Activated naive CD4-positive, alpha-beta T cell treated with anti-CD3 and anti-CD28 coated beads for 36 hours (primary cell): ENCODE measurements at regions not wholly inside any gene's neighbourhood (a gene's known extent, or its start where the extent isn't known, plus 50 kb on each side); places are given as distances from the start of the nearest gene placed in this dataset.
A peak's percentile ranks its signal among the peaks of the same experiment; 100 is the strongest.

ENCODE experiments used
- CTCF ChIA-PET: fragments of 350-600 bp; sonication (Branson Sonifier 250); formaldehyde crosslinking; loops from one replicate; lab custom pipeline; 2021; ENCODE audit warnings: antibody characterized with exemption; lab: Charles Lee
- DNase-seq: peaks from one replicate; pipeline ENCODE4 v3.0.0-alpha.2; 2020
- H3K27ac Mint-ChIP-seq: one replicate; pipeline ENCODE4 v1.8.0; 2021; ENCODE audit warnings: mild to moderate bottlenecking, mixed read lengths
- H3K27me3 Mint-ChIP-seq: one replicate; pipeline ENCODE4 v1.8.0; 2021; ENCODE audit warnings: low read depth, mixed read lengths
- H3K36me3 Mint-ChIP-seq: one replicate; pipeline ENCODE4 v1.8.0; 2021; ENCODE audit warnings: low read depth, mixed read lengths
- H3K4me1 Mint-ChIP-seq: one replicate; pipeline ENCODE4 v1.8.0; 2021; ENCODE audit warnings: low read depth, mixed read lengths
- H3K4me3 Mint-ChIP-seq: one replicate; pipeline ENCODE4 v1.8.0; 2021; ENCODE audit warnings: mild to moderate bottlenecking, moderate library complexity, mixed read lengths
- H3K9me3 Mint-ChIP-seq: one replicate; pipeline ENCODE4 v1.8.0; 2021; ENCODE audit warnings: mixed read lengths
- intact Hi-C: fragments of 100-400 bp; cut with micrococcal nuclease; formaldehyde crosslinking; loops from one replicate; pipeline ENCODE4 v1.15.1; 2023

DNA sequence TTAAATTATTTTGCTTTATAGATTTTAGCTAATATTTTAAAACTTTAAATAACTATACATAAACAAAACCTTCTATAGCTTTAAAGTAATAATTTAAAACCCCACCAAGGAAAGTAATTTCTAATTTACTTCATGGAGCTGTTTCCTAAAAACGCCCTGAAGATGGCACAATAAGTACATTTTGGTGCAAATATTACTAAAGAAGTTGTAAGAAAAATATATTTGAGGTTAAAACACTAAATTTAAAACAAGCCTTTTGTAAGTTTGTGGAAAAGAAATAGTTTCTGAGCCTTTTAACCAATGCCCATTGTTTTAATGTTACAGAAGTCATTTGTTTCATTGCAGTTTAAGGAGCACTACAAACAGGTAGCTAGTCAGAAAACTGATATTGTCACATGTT is 137.4 kb upstream of the AGA start:
- Mint-ChIP-seq H3K4me3 (no peak overlapping the region), H3K27ac (no peak overlapping the region), H3K9me3 (no peaks in the 10 kb centered on the region), H3K4me1 (no peaks in the 10 kb centered on the region), H3K27me3 (no peaks in the 10 kb centered on the region), H3K36me3 (no peaks in the 10 kb centered on the region)
- intact Hi-C loops = no loop called here
- no peak for DNase-seq
- CTCF ChIA-PET = interaction anchor here (0.5 to 0.7 kb wide), 3 partner anchors 198 to 1422 kb away, joined by 3 to 4 read pairs (median 3); no protein-coding TSS in a partner anchor

DNA sequence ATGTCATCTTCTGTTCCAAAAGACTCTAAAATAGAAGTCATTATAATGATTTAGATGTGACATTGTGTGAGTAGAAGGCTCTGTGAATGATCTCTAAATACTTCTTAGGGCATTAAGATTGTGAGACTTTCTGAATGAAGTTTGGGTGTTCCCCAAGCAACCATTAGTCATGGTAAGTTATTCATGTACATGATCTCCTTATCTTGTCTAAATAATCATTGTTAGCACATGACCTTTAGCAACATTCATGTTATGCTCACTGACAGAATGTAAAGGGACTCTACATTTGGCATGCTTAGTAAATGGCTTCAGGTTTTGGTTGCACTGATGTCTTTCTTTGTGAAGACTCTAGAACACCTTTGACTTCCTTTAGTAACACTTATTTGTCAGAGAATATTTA is 140.8 kb upstream of the AGA start:
- no peaks in the 10 kb centered on the region for H3K4me1 Mint-ChIP-seq
- no peak overlapping the region for H3K27ac Mint-ChIP-seq
- CTCF ChIA-PET = no interaction called here
- H3K9me3 Mint-ChIP-seq = no peaks in the 10 kb centered on the region
- no peak overlapping the region for H3K4me3 Mint-ChIP-seq
- no peak for DNase-seq
- no peaks in the 10 kb centered on the region for H3K36me3 Mint-ChIP-seq
- intact Hi-C loops = no loop called here
- no peaks in the 10 kb centered on the region for H3K27me3 Mint-ChIP-seq

DNA sequence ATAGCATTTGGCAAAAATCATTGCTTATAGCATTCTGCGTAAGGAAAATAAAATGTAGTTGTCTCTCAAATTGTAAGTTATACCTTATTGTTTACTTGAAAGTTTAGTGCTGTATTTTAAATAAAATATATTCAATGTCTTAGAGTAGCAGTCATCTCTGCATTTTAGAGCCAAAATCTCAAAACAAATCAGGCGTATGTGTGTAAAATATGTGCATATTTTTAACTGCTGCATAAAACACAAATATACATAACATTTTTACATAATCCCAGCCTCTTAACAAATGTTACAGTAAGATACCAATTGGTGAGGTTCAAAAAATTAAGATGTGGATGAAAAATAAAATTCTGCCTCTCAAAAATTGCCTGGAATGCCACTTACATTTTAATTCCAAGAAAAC is 145.8 kb upstream of the AGA start:
- Mint-ChIP-seq H3K27ac (no peak overlapping the region), H3K4me3 (no peak overlapping the region), H3K9me3 (no peaks in the 10 kb centered on the region), H3K27me3 (no peaks in the 10 kb centered on the region), H3K4me1 (no peaks in the 10 kb centered on the region), H3K36me3 (no peaks in the 10 kb centered on the region)
- CTCF ChIA-PET = no interaction called here
- intact Hi-C loops = no loop called here
- no peak for DNase-seq

DNA sequence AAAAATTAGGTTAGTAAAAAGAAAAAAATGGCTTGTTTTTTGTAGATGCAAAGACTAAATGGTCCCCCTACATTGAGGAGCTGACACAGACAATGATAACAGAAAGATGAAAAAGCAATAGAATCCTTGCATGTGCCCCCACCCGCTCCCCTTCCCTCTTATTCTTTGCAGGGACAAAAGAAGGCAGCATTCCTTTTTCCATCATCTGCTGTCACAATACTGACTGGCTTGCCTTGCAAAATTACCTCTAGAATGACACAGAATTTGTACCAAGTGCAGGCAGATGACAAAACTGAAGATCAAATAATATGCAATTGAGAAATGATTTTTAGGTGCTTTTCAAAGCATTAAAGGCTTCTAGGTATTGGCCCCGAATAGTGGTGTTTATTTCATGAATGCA is 153.1 kb upstream of the AGA start:
- no peak overlapping the region for H3K4me3 Mint-ChIP-seq
- H3K9me3 Mint-ChIP-seq = no peaks in the 10 kb centered on the region
- no peaks in the 10 kb centered on the region for H3K27me3 Mint-ChIP-seq
- no peak for DNase-seq
- no peaks in the 10 kb centered on the region for H3K36me3 Mint-ChIP-seq
- no peak overlapping the region for H3K27ac Mint-ChIP-seq
- H3K4me1 Mint-ChIP-seq = peaks cover 4% of the 10 kb centered on the region
- CTCF ChIA-PET = no interaction called here
- intact Hi-C loops = no loop called here

DNA sequence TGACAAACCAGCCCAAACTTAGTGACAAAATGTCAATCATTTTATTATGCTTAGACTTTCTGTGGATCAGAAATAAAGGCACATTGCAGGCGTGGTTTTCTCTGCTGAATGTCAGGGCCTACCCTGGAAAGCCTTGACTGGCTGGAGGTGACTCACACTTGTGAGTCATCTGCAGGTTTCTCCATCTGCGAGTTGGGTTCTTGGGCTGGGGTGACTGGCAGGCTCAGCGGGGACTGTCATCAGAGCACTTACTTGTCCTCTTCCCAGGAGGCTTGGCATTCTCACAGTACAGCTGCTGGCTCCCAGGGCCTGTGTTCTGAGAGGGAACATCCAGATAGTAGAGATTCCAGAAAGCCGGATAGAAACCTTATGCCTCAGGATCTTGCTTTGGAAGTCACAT is 153.8 kb upstream of the AGA start:
- H3K27ac Mint-ChIP-seq = no peak overlapping the region
- no peak overlapping the region for H3K4me3 Mint-ChIP-seq
- intact Hi-C loops = loop anchor here (2.0 kb wide), 1 partner anchor 41 kb away; no protein-coding TSS in a partner anchor
- peak; percentile 71 for DNase-seq
- peaks cover 4% of the 10 kb centered on the region for H3K4me1 Mint-ChIP-seq
- H3K36me3 Mint-ChIP-seq = no peaks in the 10 kb centered on the region
- CTCF ChIA-PET = no interaction called here
- no peaks in the 10 kb centered on the region for H3K9me3 Mint-ChIP-seq
- no peaks in the 10 kb centered on the region for H3K27me3 Mint-ChIP-seq

DNA sequence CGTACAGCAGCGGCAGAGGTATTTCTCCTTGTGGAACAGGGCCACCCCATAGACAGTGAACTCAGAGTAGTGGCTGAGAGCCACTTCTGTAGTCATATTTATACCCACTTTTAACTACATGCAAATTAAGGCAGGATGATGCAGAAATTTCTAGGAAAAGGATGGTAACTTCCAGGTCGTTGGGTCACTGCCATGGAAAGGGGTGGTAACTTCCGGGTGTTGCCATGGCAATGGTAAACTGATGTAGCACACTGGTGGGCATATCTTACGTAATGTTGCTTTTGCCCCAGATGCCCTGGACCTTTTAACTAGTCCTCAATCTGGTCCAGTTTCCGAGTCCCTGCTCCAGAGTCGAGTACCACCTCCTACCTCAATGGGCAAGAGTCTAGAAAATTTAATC is 154.8 kb upstream of the AGA start:
- H3K36me3 Mint-ChIP-seq = no peaks in the 10 kb centered on the region
- CTCF ChIA-PET = no interaction called here
- DNase-seq = no peak
- intact Hi-C loops = loop anchor here (2.0 kb wide), 1 partner anchor 42 kb away; no protein-coding TSS in a partner anchor
- H3K9me3 Mint-ChIP-seq = no peaks in the 10 kb centered on the region
- no peaks in the 10 kb centered on the region for H3K27me3 Mint-ChIP-seq
- peaks cover 4% of the 10 kb centered on the region for H3K4me1 Mint-ChIP-seq
- no peak overlapping the region for H3K27ac Mint-ChIP-seq
- no peak overlapping the region for H3K4me3 Mint-ChIP-seq

DNA sequence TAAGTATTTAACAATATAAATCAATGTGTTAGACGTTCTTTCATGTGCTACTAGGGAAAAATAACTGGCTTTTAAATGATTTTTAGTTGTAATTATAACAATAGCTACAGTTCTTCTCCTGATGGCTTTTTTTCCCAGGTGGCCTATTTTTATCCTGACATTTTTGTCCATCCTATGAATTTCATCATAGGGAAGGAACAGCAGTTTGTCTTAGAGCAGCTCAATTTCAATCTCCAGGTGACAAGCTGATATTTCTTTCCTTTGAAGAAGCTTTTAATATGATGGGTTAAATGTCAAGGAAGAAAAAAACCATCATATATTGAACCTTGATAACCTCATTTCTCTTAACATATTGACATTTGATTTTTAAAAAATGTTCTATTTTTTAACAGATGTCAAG is 163.0 kb upstream of the AGA start:
- CTCF ChIA-PET = no interaction called here
- Mint-ChIP-seq H3K4me3 (no peak overlapping the region), H3K9me3 (no peaks in the 10 kb centered on the region), H3K4me1 (no peaks in the 10 kb centered on the region), H3K27me3 (no peaks in the 10 kb centered on the region), H3K27ac (no peak overlapping the region), H3K36me3 (no peaks in the 10 kb centered on the region)
- intact Hi-C loops = no loop called here
- DNase-seq = no peak

DNA sequence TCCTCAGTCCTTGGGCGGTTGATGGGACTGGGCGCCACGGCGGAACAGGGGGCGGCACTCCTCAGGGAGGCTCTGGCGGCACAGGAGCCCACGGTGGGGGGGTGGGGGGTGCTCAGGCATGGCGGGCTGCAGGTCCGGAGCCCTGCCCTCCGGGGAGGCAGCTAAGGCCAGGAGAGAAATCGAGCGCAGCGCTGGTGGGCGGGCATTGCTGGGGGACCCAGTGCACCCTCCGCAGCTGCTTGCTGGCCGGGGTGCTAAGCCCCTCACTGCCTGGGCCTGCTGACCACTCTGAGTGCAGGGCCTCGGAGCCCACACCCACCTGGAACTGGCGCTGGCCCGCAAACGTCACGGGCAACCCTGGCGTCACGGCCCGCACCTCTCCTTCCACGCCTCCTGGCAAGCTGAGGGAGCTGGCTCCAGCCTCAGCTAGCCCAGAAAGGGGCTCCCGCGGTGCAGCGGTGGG is 164.9 kb upstream of the AGA start:
- CTCF ChIA-PET = no interaction called here
- Mint-ChIP-seq H3K4me1 (no peaks in the 10 kb centered on the region), H3K27ac (no peak overlapping the region), H3K9me3 (no peaks in the 10 kb centered on the region), H3K4me3 (no peak overlapping the region), H3K27me3 (no peaks in the 10 kb centered on the region), H3K36me3 (no peaks in the 10 kb centered on the region)
- no peak for DNase-seq
- intact Hi-C loops = no loop called here

DNA sequence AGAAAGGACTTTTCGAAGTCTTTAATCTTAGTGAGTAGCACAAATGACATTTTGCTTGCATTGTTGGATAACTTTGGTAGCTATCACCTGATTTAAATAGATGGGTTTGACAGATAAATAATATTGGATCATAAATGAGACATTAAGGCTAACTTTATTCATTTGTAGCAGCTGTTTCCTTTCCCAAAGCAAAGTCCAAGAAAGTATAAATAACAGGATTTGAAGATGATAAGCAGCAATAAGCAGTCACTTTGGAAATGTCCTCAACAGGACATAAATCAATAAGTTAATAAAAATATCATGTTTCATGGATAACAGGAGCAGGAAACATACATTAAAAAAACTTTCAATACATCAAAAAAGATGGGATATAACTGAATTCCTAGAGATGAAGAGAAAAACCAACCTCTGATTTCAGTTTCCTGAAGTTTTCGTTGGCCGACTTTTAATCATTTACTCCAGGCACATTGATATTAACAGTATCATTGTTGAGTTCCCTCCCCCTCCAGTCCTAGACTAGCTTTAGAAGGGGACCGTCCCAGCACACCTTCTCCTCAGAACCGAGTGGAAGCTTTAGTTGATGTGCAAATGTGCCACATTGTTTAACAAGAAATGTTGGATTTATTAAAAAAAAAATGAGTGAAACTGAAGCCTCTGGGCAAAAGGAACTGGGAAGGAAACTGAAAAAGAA is 169.9 kb upstream of the AGA start:
- Mint-ChIP-seq H3K27me3 (no peaks in the 10 kb centered on the region), H3K27ac (no peak overlapping the region)

DNA sequence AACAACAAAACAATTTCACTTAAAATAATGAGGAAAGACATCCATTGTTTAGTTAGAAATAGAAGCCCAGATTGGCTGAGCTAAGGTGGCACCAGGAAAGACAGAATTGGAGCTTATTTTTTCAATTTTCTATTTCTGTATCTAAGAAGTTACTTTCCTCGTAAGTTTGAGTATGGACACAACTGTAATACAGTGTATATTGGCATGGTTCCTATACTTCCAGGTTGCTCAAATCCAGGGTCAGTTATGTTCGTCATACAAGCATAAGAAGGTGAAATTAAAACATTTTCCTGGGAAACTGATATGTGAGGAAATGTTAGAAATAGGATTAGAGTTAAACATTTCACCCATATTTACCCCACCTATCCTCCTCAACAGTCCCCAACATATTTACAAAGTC is 170.4 kb upstream of the AGA start:
- Mint-ChIP-seq H3K36me3 (no peaks in the 10 kb centered on the region), H3K9me3 (no peaks in the 10 kb centered on the region), H3K27ac (no peak overlapping the region), H3K4me1 (no peaks in the 10 kb centered on the region), H3K4me3 (no peak overlapping the region), H3K27me3 (no peaks in the 10 kb centered on the region)
- DNase-seq = no peak
- CTCF ChIA-PET = no interaction called here
- intact Hi-C loops = no loop called here

More for the DNA sequence above, 169.9 kb upstream of the AGA start:
- DNase-seq = no peak
- H3K4me3 Mint-ChIP-seq = no peak overlapping the region
- H3K9me3 Mint-ChIP-seq = no peaks in the 10 kb centered on the region
- CTCF ChIA-PET = interaction anchor here (0.7 kb wide), 1 partner anchor 11 kb away, joined by 3 read pairs; no protein-coding TSS in a partner anchor
- H3K36me3 Mint-ChIP-seq = no peaks in the 10 kb centered on the region
- no peaks in the 10 kb centered on the region for H3K4me1 Mint-ChIP-seq
- intact Hi-C loops = no loop called here

DNA sequence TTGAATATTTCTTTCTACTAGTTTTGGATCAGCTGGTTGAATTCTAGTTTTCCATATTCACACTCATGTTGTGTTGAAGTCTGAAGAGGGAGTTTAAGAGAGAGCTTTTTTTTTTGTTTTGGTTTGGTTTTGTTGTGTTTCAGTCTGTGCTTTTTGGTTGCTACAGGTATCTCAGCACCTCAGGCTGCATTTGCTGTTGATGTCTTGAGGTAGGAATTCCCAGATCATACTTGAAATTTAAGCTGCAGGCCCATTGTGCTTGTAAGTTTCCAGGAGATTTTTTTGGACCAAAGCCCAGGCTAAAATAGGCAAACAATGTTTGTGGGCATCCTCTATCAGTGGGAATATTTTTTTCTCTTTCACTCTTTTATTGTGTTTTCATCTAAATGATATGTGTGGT is 190.2 kb upstream of the AGA start:
- Mint-ChIP-seq H3K4me3 (no peak overlapping the region), H3K27me3 (no peaks in the 10 kb centered on the region), H3K9me3 (no peaks in the 10 kb centered on the region), H3K27ac (no peak overlapping the region), H3K4me1 (no peaks in the 10 kb centered on the region), H3K36me3 (peaks cover 2% of the 10 kb centered on the region)
- intact Hi-C loops = no loop called here
- CTCF ChIA-PET = interaction anchor here (0.6 kb wide), 1 partner anchor 78 kb away, joined by 3 read pairs; no protein-coding TSS in a partner anchor
- no peak for DNase-seq

DNA sequence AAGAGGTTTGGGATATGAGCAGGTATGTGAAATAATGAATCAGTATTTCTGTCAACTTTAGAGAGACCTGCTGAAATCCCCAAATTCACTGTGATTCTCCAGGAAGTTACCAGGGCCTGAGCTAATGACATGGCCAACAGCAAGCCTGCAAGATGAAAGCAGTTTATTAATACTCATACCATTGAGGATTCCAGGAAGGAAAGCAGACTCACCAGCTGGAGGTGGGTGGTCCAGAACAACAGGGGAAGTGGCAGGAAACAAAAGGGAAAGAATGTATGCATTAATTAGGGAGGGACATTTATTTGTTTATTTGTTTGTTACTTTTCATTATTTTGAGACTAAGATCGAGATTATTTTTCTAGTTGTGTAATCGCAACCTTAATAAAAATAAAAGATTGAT is 196.6 kb upstream of the AGA start:
- no peak overlapping the region for H3K4me3 Mint-ChIP-seq
- CTCF ChIA-PET = no interaction called here
- H3K27ac Mint-ChIP-seq = no peak overlapping the region
- H3K27me3 Mint-ChIP-seq = no peaks in the 10 kb centered on the region
- H3K4me1 Mint-ChIP-seq = no peaks in the 10 kb centered on the region
- DNase-seq = no peak
- intact Hi-C loops = no loop called here
- H3K36me3 Mint-ChIP-seq = peaks cover 2% of the 10 kb centered on the region
- no peaks in the 10 kb centered on the region for H3K9me3 Mint-ChIP-seq

DNA sequence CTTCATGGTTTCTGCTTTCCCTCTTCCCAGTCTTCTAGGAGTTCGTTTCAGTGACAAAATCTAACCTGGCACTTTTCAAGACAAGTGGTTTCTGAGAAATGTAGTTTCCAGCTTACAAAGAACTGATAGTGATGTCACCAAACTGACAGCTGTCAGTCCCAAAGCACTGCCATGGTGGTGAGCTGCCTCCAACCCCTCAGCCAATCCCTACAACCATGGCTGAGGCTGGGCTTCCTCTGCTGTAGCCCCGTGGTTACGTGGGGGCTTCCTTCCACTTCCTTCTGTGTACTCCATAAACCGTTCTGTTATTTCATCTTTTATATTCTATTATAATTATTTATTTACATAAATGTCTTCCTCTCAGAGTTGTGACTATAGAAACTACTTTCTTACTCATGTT is 198.6 kb upstream of the AGA start:
- H3K27ac Mint-ChIP-seq = no peak overlapping the region
- H3K4me1 Mint-ChIP-seq = no peaks in the 10 kb centered on the region
- H3K9me3 Mint-ChIP-seq = no peaks in the 10 kb centered on the region
- CTCF ChIA-PET = no interaction called here
- H3K36me3 Mint-ChIP-seq = peaks cover 2% of the 10 kb centered on the region
- H3K27me3 Mint-ChIP-seq = no peaks in the 10 kb centered on the region
- no peak for DNase-seq
- intact Hi-C loops = no loop called here
- no peak overlapping the region for H3K4me3 Mint-ChIP-seq
